HG03039 (cell line): ENCODE measurements at regions not wholly inside any gene's neighbourhood (a gene's known extent, or its start where the extent isn't known, plus 50 kb on each side); places are given as distances from the start of the nearest gene placed in this dataset.
"Not testable (repeated sequence)": the region's sequence is repeated elsewhere in the genome, so short reads cannot be mapped to it uniquely, and the experiment has no call there.

Source experiments
- ATAC-seq: cut with Tn5 transposase; IDR thresholded peaks from one replicate; pipeline ENCODE4 v1.9.1; 2021; ENCODE audit warnings: mild to moderate bottlenecking, moderate library complexity; ENCODE audit not compliant: unreplicated experiment

DNA sequence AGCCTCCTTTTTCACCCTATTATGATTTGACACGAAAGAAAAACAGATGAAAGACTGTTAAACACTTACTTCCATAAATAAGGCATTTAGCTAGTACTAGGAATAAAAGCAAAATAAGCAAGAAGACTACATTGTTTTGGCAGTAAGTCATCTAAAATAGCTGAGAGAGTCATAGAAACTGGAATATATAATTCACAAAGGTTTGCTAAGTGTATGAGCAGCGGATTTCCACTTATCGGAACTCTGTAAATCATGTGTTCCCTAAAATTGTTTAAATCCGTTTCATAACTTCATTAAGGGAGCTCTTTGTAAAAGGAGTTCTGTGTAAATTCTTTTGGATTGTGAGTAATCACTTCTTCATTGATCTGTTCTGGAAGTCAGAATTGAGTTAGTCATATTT, 202.5 kb upstream of the CBLB start:
- no peak for ATAC-seq

DNA sequence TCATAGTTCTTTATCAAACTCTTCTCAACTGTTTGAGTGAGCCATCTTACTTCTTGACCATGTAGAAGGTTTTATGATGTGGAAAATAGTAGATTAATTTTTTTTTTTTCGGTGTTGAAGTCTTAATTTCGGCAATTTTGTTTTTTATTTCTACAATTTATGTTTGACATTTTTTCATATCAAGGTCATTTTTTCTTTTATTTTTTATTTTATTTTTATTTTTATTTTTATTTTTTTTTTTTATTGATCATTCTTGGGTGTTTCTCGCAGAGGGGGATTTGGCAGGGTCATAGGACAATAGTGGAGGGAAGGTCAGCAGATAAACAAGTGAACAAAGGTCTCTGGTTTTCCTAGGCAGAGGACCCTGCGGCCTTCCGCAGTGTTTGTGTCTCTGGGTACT, 203.8 kb upstream of the CBLB start:
- ATAC-seq = not testable (repeated sequence)

- not testable (repeated sequence) for ATAC-seq
These were observed 205.0 kb upstream of the CBLB start for GRCh38 chr3:106073806-106074205.

GRCh38 chr3:106075731-106076130, 206.9 kb upstream of the CBLB start:
- not testable (repeated sequence) for ATAC-seq

DNA sequence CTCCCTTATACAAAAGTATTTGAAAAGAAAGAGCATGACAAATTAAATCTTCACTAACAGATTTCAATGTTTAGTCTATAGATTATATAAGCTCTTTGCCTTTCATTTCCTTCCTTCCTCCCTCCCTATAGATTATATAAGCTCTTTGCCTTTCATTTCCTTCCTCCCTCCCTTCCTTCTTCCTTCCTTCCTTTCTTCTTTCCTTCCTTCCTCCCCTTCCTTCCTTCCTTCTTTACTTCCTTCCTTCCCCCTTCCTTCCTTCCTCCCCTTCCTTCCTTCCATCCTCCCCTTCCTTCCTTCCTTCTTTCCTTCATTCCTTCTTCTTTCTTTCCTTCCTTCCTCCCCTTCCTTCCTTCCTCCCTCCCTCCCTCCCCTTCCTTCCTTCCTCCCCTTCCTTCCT, 209.8 kb upstream of the CBLB start:
- no peak for ATAC-seq

DNA sequence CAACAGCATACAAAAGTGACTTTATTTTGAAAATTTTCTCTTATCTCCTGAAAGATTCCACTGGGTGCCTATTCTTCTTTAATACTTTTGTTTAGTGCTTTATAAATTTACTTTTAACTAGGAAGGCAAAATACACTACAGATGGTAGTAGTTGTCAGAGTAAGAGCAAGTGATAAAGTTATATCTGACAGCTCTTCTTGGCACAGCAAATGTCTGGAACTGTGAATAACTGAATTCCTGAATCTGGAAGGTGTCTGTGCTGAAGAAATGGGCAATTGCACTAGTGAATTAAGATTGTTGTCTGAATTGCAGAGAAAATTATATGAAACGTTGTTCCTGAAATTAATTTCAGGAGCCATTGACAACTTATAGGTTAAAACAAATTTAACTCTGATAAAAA, 213.8 kb upstream of the CBLB start:
- ATAC-seq = no peak

- no peak for ATAC-seq
These were observed 214.4 kb upstream of the CBLB start for GRCh38 chr3:106083207-106083606.

- no peak for ATAC-seq
These were observed 215.0 kb upstream of the CBLB start for GRCh38 chr3:106083854-106084253.

DNA sequence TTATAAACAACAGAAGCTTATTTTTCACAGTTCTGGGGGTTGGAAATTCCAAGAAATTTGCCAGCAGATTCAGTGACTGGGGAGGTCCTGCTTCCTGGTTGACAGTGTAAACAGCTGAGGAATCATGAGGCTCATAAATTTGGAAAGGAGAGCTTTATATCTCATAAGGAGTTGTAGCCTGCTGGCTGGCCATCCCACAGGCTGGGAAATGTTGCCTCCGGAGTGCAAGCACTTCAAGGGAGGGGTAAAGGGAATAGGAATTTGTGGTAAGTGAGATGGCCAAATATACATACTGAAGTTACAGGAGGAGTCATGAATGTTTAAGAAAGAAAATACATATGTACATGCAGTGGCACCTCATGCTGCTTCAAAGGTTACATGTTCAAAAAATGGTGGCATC, 217.2 kb upstream of the CBLB start:
- ATAC-seq = no peak

DNA sequence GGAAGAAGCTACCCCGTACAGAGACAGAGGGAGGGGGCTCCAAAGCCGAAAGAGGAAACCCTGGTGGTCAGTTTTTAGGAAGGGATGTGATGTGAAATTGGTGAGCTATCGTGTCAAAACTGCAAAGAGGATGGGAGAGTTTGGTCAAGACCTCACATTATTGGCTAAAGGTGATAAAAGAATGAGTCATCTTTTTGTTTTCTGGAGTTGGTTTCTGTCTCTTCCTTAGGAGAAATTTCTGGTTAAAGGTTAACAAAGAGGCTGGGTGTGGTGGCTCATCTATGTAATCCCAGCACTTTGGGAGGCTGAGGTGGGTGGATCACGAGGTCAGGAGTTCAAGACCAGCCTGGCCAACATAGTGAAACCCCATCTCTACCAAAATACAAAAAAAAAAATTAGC, 217.8 kb upstream of the CBLB start:
- no peak for ATAC-seq

DNA sequence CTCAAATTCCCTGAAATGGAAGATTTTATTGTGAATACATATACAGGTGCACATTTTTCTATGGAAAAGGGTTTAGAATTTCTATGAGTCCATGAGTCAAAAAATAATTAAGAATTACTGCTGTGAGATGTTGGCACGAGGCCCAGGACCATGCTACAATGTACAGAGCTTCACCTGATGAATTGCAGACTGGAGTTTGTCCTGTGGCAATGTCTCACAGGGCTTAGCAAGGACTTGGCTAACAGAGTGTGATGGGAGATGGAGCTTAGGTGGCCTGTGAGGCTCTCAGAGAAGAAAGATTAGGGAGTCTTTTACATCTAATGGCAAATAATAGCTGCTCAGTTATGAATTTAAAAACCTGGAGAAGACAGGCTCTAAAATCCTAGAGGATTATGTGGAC, 219.5 kb upstream of the CBLB start:
- ATAC-seq = no peak

GRCh38 chr3:106088899-106089298, 220.1 kb upstream of the CBLB start:
- no peak for ATAC-seq

DNA sequence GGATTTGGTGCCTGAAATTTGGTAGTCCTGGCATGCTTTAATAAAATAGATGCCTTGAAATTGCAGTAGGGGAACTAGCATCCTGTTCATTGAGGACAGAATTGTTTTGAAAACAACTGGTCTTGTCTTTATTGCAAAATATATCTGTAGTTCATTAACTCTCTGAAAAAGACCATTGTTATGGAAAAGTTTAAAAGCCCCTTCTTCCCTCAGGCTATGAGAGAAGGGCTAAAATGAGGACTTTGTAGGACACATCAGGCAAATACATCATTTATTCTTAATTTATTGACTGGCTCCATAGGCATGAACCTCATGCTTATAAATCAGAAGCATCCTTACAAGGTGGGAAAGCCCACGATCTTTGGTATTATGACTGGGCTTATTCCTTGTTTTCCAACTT, 221.0 kb upstream of the CBLB start:
- no peak for ATAC-seq

- ATAC-seq = no peak
These were observed 224.0 kb upstream of the CBLB start for GRCh38 chr3:106092792-106093191.

GRCh38 chr3:106093616-106094015, 224.8 kb upstream of the CBLB start:
- ATAC-seq = no peak

DNA sequence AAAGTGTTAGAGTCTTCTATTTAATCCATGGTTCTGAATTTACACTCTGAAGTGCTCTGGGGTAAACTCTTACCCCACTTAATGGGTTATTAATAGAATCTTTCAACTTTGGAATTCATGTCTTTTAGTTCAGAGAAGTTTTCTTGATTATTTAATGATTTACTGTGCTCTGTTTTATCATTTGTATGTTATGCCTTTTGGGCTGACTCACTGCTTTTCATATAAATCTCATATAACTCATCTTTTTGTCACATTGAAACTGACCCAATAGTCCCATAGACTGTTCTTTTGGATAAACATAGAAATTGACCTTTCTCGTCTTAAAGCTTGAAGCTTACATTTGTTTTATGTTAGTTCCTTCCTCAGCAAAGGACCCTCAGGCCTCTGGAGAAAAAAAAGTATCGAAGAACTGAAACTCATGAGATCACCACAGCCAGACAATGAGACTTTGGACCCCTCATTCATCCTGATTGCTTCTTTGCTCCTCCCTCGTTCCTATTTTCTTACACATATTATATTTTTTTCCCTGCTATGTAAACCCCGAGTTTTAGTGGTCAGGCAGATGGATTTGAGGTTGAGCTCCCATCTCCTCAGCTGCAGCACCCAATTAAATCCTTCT, 229.1 kb upstream of the CBLB start:
- ATAC-seq = no peak

- ATAC-seq = no peak
These were observed 234.6 kb upstream of the CBLB start for GRCh38 chr3:106103383-106103782.

DNA sequence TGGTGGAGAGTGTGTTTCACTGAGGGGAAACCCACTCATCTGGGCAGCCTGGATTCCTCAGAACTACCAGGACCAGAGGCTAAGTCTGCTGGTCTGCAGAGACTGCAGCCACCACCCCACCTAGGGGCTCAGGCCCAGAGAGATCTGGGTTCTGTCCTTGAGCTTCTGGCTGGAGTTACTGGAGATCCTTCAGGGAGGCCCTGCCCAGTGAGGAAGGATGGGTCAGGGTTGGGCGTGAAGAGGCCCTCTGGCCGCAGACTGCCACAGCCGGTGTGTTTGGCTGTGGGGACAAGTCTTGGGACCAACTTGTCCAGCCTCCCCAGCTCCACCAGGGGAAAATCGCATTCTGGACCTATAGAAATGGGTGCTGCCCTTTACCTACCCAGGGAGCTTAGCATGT, 235.3 kb upstream of the CBLB start:
- no peak for ATAC-seq

- no peak for ATAC-seq
These were observed 240.1 kb upstream of the CBLB start for GRCh38 chr3:106108925-106109324.

DNA sequence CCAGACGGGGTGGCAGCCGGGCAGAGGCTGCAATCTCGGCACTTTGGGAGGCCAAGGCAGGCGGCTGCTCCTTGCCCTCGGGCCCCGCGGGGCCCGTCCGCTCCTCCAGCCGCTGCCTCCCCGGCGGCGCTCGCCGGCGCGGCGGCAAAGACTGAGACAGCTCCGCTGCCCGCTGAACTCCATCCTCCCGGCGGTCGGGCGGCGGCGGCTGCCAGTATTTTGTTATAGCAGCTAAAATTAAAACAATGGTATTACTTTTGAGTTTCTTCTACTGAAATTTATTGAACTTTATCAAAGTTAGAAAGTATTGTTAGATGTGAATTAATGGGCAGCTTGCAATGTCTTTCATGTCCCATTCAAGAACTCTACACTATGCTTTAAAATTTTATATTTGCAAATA, 243.7 kb upstream of the CBLB start:
- ATAC-seq = not testable (repeated sequence)

DNA sequence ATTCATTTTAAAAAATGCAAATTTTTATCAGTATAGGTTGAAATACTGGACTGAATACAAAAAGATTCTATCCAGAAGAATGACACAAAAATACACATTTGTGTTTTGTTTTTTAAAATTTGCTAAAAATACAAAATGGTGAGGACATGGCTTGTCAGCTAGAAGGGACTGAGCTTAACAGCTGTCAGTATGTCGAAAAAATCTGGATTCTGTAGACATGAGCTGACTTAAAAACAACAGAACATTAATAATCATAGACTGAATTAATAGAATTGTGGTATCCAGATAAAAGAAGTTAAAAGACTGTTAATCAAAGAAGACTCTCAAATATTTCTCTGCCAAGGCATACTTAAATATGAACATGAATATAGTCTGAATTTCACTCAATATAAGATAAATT, 244.9 kb upstream of the CBLB start:
- ATAC-seq = no peak

- ATAC-seq = no peak
These were observed 245.4 kb upstream of the CBLB start for GRCh38 chr3:106114220-106114619.

- ATAC-seq = no peak
These were observed 246.0 kb upstream of the CBLB start for GRCh38 chr3:106114848-106115247.

DNA sequence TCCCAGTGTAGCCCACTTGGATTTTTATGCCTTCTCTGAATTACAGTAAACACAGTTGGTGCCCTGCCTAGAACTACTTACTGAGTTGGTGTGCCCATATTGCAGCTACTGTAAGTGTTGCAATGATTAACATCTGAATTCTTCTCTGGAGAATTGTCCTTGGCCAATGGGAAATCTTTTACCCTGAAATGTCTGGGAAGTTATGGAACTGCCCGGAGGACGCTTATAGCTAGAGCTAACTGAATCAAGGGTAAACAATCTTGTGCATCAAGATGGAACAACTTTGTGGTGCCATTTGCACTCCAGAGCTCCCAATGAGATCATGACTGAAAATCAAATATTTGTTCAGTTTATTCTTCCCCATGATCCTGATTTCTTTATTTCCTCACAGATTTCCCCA, 246.7 kb upstream of the CBLB start:
- ATAC-seq = no peak
